RKO (cell line): ENCODE measurements at regions not wholly inside any gene's neighbourhood (a gene's known extent, or its start where the extent isn't known, plus 50 kb on each side); places are given as distances from the start of the nearest gene placed in this dataset.
"Not testable (repeated sequence)": the region's sequence is repeated elsewhere in the genome, so short reads cannot be mapped to it uniquely, and the experiment has no call there.

Experiments used
- DNase-seq: peaks from one replicate; pipeline ENCODE4 v3.0.0-alpha.2; 2016; ENCODE audit warnings: low spot score

DNA sequence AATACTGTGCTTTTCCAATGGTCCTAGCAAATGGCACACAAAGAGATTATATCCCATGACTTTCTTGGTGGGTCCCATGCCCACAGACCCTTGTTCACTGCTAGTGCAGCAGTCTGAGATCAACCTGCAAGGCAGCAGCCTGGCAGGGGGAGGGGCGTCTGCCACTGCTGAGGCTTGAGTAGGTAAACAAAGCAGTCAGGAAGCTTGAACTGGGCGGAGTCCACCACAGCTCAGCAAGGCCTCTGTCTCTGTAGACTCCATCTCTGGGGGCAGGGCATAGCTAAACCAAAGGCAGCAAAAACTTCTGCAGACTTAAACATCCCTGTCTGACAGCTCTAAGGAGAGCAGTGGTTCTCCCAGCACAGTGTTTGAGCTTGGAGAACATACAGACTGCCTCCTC lies 82.9 kb downstream of the ZNF737 start:
- no peak for DNase-seq

- no peak for DNase-seq
These were observed 83.8 kb downstream of the ZNF737 start for GRCh38 chr19:20481736-20482135.

DNA sequence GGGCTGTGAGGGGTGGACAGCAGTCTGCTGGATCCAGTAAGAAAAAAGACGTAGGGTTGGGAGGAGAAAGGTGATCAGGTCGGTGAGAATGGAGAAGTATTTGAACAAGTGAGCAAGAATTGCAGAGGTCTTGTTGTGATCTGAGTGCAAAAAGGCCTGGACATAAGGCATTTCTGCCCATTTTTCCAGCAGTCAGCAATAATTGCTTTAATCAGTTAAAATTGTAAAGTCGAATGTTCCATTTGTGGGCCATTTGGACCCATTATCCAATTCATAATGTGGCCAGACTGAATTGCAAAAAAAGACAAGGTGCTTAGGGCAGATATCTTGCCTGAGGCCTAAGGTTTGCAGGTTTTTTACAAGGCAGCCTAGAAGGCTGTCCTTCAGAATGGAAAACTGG lies 86.1 kb downstream of the ZNF737 start:
- no peak for DNase-seq

GRCh38 chr19:20478936-20479335 lies 86.6 kb downstream of the ZNF737 start:
- no peak for DNase-seq

DNA sequence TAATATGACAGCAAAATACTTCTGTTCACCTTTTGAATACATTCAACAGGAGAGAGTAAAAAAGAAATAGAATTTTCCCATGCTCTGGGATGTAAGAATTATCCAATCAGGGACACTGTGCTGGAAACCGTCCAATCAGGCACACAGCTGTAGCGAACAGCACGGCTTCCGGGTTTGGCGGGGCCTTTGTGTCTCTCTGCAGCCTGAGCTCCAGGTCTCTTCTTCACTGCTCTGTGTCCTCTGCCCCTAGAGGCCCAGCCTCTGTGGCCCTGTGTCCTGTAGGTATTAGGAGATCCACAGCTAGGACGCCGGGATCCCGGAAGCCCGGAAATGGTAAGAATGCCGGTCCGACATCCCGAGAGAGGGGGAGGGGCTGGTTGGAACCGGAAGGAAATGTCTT lies 92.7 kb downstream of the ZNF737 start:
- DNase-seq, result no peak

- no peak for DNase-seq
These were observed 94.2 kb downstream of the ZNF737 start for GRCh38 chr19:20471431-20471830.

DNA sequence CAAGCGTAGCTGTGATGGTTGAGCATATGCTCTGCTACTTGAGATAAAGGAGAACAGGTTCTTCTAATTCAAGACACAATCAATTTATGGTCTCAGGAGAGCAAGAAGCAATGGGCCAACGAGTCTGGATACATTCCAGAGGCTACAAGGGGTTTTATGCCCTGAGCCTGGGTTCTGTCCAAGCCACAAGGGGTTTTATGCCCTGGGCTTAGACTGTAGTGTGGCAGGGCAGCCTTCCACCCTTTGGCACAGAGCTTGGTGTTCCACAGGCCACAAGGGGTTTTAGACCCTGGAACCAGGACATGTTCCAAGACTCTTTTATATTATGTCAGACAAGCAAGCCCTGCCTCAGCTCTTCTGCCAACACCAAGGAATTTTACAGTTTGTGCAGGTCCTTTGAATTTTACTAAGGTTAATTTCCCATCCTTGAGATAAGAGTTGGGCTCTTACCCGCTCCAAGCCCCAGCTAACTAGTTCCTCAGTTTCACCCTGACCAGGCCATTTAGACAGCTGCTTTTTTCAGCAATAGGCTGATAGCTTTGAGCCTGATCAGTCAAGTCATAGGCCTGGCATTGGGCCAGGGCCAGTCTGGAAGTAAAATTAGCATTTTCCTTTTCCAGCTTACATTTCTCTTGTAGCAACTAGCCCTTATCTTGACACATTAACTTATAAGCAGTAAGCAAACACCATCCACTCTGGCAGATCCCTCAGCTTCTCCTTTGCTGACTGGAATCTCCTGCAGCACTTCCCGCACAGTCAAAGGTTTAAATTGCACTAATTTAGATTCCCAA lies 95.0 kb downstream of the ZNF737 start:
- no peak for DNase-seq

GRCh38 chr19:20466638-20466990 lies 99.0 kb downstream of the ZNF737 start:
- DNase-seq, result not testable (repeated sequence)

- DNase-seq, result not testable (repeated sequence)
These were observed 99.5 kb downstream of the ZNF737 start for GRCh38 chr19:20465922-20466637.

DNA sequence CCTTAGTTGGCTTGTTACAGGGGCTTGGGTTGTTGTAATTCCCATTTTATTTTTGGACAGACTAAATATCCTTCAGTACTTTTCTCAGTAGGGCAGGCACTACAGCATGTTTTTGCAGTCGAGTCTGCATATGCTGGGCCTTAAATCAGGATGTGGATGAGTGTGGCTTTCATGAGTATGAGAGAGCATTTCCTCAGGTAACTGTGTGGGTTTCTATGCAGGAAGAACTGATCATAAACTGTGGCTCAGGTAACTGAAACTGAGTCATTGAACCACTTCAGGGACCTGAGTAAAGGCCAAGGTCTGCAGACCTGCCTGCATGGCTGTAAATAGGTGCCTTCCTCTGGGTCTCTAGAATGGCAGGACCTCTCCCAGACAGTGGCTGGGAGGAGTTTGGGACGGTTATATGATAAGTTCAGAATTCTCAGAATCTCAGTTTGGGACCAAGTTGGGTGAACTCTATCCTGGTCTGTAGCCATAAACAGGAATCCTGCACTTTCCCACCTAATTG lies 112.1 kb downstream of the ZNF737 start:
- DNase-seq, result no peak

DNA sequence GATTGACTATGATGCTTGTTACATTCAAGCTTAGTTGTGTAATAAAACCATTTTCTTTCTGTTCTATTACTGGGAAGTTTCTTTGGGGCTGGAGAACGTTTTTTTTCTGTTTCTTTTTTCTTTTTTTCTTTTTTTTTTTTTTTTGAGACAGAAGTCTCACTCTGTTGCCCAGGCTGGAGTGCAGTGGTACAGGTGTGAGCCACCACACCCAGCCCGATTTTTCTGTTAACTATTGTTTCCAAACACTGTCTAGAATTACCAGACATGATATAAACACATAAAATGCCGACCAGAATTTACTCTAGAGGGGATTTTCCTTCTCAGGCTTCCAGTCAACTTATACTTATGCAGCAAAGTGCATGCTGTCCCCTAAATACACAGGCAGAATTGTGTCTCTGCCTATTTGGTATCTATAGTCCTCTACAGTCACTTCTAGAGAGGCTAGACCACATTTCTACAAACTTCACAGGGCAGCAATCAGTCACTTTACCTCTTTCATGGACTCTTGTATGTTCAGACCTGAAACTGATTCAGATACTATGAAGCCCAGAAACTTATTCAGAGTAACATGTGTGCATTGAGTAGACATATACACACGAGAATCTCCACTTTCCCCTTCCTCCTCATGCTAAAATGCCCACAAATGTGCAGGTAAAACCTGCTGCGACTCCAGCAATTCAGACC lies 121.2 kb downstream of the ZNF737 start:
- no peak for DNase-seq

DNA sequence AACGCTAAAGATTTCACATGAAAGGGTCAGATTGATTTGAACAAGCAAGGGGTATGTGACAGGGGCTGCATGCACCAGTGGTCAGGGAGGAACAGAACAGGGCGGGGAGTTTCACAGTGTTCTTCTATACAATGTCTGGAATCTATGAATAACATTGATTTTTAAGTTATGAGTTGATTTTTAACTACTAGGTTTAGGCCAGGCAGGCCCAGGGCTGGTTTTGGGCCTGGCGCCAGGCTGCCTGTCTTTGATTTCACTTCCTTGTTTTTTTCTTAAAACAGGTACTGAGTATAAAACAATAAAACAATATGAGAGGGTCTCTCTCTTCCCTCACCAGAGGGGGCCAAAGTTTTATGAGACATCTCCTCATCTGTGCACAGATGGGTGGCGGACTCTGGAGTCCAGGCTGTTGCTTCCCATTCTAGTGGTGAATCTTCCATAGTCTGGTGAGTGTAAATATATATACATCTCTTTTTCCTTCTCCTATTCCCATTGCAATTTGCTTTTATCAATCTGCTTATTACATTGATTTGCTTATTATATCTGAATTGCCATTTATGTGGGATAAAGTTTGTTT lies 133.2 kb downstream of the ZNF737 start:
- DNase-seq, result not testable (repeated sequence)

GRCh38 chr19:20431826-20432225 lies 133.8 kb downstream of the ZNF737 start:
- DNase-seq, result no peak

- no peak for DNase-seq
These were observed 142.0 kb downstream of the ZNF737 start for GRCh38 chr19:20423381-20424197.

- no peak for DNase-seq
These were observed 143.1 kb downstream of the ZNF737 start for GRCh38 chr19:20422216-20423205.

DNA sequence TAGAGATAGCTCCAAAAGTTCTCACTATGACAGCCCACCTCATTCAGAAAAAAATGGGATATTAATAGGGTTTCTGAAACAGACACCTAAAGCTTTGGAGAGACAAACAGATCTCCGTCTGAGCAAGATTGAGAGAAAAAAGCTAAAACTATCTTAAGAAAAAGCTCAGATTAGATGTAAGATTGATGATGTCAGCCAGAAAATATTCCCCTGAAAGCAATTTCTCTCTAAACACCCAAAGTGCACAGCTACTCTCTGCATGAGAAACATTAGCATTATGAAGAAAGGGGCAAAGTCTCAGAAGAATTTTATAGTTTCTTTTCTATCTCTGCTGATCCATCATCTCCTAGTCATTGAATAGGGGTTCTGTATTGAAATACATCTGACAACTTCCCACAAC lies 148.9 kb downstream of the ZNF737 start:
- DNase-seq, result no peak

DNA sequence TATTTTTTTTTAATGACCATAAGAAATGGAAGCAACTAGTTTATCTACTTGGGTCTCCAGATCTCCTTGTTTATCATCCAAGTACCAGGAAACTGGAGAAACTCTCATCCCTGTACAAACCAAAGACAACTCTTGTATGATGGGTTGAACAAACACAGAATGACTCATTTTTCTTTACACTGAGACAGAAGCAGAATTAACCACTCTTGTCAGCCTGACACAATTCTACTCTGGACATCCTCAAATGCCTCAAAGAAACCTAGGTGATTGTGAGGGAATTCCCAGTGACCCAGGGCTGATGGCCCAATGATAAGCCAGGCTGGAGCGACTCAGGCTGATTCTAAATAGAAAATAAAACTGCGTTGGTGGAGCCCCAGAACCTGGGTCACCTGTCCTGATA lies 151.5 kb downstream of the ZNF737 start:
- no peak for DNase-seq

DNA sequence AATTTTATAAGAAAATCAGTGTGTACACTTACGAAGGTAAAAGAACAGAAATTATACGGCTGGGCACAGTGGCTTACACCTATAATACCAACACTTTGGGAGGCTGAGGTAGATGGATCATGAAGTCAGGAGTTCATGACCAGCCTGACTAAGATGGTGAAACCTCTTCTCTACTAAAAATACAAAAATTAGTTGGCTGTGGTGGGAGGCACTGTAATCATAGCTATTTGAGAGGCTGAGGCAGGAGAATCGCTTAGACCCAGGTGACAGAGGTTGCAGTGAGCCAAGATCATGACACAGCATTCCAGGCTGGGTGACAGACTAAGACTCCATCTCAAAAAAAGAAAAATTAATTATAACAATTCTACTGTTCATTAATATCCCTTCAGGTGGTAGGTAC lies 151.9 kb downstream of the ZNF737 start:
- DNase-seq, result no peak

GRCh38 chr19:20412846-20413245 lies 152.7 kb downstream of the ZNF737 start:
- DNase-seq, result no peak

DNA sequence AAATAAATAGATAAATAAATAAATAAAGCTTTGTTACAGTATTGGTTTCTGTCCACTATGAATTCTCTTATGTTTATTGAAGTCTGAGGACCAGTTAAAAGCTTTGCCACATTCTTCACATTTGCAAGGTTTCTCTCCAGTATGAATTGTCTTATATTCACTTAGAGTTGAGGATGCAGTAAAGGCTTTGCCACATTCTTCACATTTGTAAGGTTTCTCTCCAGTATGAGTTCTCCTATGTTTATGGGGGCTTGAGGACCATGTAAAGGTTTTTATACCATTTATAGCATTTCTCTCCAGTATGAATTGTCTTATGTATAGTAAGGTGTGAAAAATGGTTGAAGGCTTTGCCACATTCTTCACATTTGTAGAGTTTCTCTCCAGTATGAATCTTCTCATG lies 168.3 kb downstream of the ZNF737 start:
- no peak for DNase-seq
